ENCODE measurements at regions not wholly inside any gene's neighbourhood (a gene's known extent, or its start where the extent isn't known, plus 50 kb on each side); places are given as distances from the start of the nearest gene placed in this dataset.
A peak's percentile ranks its signal among the peaks of the same experiment; 100 is the strongest.

DNA sequence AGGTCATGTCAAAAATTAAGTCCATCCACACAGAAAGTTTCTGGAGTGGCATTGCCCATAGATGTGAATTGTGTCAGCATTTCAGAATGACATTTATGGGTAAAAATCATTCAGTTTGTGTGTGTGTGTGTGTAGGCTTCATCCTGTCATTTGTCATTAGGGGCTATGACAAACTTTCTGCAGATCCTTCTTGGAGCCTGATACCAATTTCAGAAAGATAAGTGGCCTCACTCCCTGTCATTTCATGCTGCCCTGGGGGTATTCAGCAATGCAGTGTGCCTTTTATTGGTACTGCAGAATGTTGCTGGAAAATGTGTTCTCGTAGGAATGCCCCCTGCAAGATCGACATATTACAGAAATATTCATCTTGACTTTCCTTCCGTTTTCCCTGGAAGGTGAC, 659.7 kb downstream of the NLGN4X start:
- no peak overlapping the region for H3K27ac Mint-ChIP-seq
- CTCF ChIA-PET: no interaction called here
- Histone ChIP-seq H3K4me3 (ENCODE audit: low read length) (no peak overlapping the region), H3K27ac (ENCODE audit: low read depth, low read length) (no peak overlapping the region), H3K27me3 (ENCODE audit: insufficient read depth, low read length, poor library complexity, severe bottlenecking) (no peaks in the 10 kb centered on the region), H3K4me1 (ENCODE audit: insufficient read depth, low read length) (no peaks in the 10 kb centered on the region), H3K9me3 (ENCODE audit: low read length) (no peaks in the 10 kb centered on the region), H3K36me3 (ENCODE audit: insufficient read depth, low read length) (no peaks in the 10 kb centered on the region)
- H3K4me1 Mint-ChIP-seq: no peaks in the 10 kb centered on the region
- no peak overlapping the region for H3K4me3 Mint-ChIP-seq
- no peak for DNase-seq
- peaks cover 0 to 8% (median 2%) of the 10 kb centered on the region in 5 donors for H3K9me3 Mint-ChIP-seq
- no peaks in the 10 kb centered on the region for H3K27me3 Mint-ChIP-seq
- POLR2A ChIA-PET: no interaction called here
- H3K36me3 Mint-ChIP-seq: no peaks in the 10 kb centered on the region

DNA sequence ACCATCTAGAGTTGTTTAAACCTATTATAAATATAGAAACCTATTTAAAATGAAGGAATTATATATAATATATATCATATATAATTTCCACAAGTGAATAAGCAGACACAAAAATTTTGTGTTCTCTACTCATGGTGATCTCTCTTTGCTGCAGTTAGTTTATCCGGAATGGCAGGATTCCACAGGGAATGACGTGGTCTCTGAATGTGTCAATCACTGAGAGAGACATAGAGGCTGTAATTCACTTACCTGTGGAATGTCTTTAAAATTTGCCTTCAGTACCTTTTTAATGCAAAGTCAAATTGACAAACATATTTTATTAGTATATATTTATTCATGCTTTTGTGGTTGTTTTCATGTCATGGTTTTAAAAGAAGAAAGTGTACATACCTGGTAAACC, 669.3 kb downstream of the NLGN4X start:
- Histone ChIP-seq H3K4me3 (ENCODE audit: low read length) (no peak overlapping the region), H3K9me3 (ENCODE audit: low read length) (no peaks in the 10 kb centered on the region), H3K27ac (ENCODE audit: low read depth, low read length) (no peak overlapping the region), H3K36me3 (ENCODE audit: insufficient read depth, low read length) (no peaks in the 10 kb centered on the region), H3K27me3 (ENCODE audit: insufficient read depth, low read length, poor library complexity, severe bottlenecking) (no peaks in the 10 kb centered on the region), H3K4me1 (ENCODE audit: insufficient read depth, low read length) (no peaks in the 10 kb centered on the region)
- no peaks in the 10 kb centered on the region for H3K4me1 Mint-ChIP-seq
- no peaks in the 10 kb centered on the region for H3K36me3 Mint-ChIP-seq
- H3K27ac Mint-ChIP-seq: no peak overlapping the region
- no peaks in the 10 kb centered on the region for H3K27me3 Mint-ChIP-seq
- CTCF ChIA-PET: no interaction called here
- no peak overlapping the region for H3K4me3 Mint-ChIP-seq
- no peak for DNase-seq
- H3K9me3 Mint-ChIP-seq: peaks cover 7 to 21% (median 9%) of the 10 kb centered on the region in 5 donors
- POLR2A ChIA-PET: no interaction called here

DNA sequence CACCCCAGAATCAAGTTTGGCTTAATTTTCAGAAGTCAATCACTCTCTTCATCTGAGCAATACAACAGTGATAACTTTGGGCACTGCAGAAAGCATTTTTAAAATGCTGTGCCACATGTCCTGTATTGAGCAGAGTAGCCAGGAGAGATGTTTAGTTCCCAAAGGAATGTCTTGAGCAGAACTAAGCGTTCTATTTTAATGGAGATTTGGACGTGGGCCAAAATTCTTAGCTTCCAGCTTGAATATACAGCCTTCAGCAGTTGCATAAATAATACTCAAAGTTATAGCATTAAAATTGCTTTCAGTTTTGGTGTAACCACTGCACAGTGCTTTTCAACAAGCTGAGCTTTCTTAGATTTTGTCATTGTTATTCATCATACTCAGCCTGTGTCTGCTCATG, 679.2 kb downstream of the NLGN4X start:
- Mint-ChIP-seq H3K27me3 (no peaks in the 10 kb centered on the region), H3K27ac (no peak overlapping the region), H3K9me3 (peaks cover 0 to 39% (median 12%) of the 10 kb centered on the region in 5 donors), H3K4me3 (no peak overlapping the region), H3K4me1 (no peaks in the 10 kb centered on the region), H3K36me3 (peaks cover 0 to 1% (median 0%) of the 10 kb centered on the region in 3 donors)
- CTCF ChIA-PET: no interaction called here
- POLR2A ChIA-PET: no interaction called here
- Histone ChIP-seq H3K27me3 (ENCODE audit: insufficient read depth, low read length, poor library complexity, severe bottlenecking) (no peaks in the 10 kb centered on the region), H3K27ac (ENCODE audit: low read depth, low read length) (no peak overlapping the region), H3K4me3 (ENCODE audit: low read length) (no peak overlapping the region), H3K9me3 (ENCODE audit: low read length) (no peaks in the 10 kb centered on the region), H3K4me1 (ENCODE audit: insufficient read depth, low read length) (no peaks in the 10 kb centered on the region), H3K36me3 (ENCODE audit: insufficient read depth, low read length) (no peaks in the 10 kb centered on the region)
- DNase-seq: no peak

DNA sequence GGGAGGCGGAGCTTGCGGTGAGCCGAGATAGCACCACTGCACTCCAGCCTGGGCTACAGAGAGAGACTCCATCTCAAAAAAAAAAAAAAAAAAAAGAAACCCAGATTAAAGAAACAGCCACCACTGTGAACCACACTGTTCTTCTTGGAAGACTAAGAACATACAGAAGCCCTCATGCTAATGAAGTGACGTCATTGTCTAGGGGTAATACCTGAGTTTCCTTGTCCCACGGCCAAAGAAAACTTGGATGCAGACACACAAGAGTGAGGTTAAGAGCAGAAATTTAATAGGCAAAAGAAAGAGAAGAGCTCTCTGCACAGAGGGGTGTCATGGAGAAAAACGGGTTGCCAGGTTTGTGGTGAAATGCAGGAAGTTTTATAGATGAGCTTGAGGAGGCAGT, 691.6 kb downstream of the NLGN4X start:
- Histone ChIP-seq H3K27me3 (ENCODE audit: insufficient read depth, low read length, poor library complexity, severe bottlenecking) (no peaks in the 10 kb centered on the region), H3K9me3 (ENCODE audit: low read length) (no peaks in the 10 kb centered on the region), H3K27ac (ENCODE audit: low read depth, low read length) (no peak overlapping the region), H3K4me1 (ENCODE audit: insufficient read depth, low read length) (no peaks in the 10 kb centered on the region), H3K36me3 (ENCODE audit: insufficient read depth, low read length) (no peaks in the 10 kb centered on the region), H3K4me3 (ENCODE audit: low read length) (no peak overlapping the region)
- no peak overlapping the region for H3K27ac Mint-ChIP-seq
- no peaks in the 10 kb centered on the region for H3K36me3 Mint-ChIP-seq
- peak overlapping the region in 1 of 7 donors; percentile 10 for H3K4me3 Mint-ChIP-seq
- H3K4me1 Mint-ChIP-seq: no peaks in the 10 kb centered on the region
- ChIA-PET CTCF (no interaction called here), POLR2A (no interaction called here)
- no peak for DNase-seq
- peaks cover 4 to 13% (median 5%) of the 10 kb centered on the region in 5 donors for H3K9me3 Mint-ChIP-seq
- H3K27me3 Mint-ChIP-seq: no peaks in the 10 kb centered on the region

DNA sequence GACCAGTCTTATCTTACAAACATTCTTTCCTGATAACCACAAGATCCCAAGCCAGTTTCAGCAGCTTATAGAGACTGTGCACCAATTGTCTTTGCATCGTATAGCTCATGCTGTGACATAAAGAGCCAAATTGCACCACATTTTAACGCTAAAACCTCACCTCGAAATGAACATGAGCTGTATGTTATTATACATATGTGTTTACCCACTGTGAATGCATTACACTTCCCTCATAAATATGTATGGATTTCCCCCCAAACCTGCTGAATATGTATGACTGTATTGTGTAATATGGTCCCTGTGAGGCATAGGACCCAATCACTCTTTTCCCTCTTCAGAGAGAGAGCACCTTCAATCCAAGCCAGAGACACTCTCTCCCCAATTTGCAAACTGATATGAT, 692.4 kb downstream of the NLGN4X start:
- H3K4me1 ChIP-seq (ENCODE audit: insufficient read depth, low read length): no peaks in the 10 kb centered on the region
- Mint-ChIP-seq H3K27me3 (no peaks in the 10 kb centered on the region), H3K9me3 (peaks cover 4 to 13% (median 6%) of the 10 kb centered on the region in 5 donors), H3K36me3 (no peaks in the 10 kb centered on the region), H3K4me3 (no peak overlapping the region), H3K27ac (no peak overlapping the region), H3K4me1 (no peaks in the 10 kb centered on the region)
- no peak for DNase-seq
- H3K36me3 ChIP-seq (ENCODE audit: insufficient read depth, low read length): no peaks in the 10 kb centered on the region
- no peaks in the 10 kb centered on the region for H3K9me3 ChIP-seq (ENCODE audit: low read length)
- ChIA-PET CTCF (no interaction called here), POLR2A (no interaction called here)
- no peak overlapping the region for H3K4me3 ChIP-seq (ENCODE audit: low read length)
- no peak overlapping the region for H3K27ac ChIP-seq (ENCODE audit: low read depth, low read length)
- H3K27me3 ChIP-seq (ENCODE audit: insufficient read depth, low read length, poor library complexity, severe bottlenecking): no peaks in the 10 kb centered on the region

DNA sequence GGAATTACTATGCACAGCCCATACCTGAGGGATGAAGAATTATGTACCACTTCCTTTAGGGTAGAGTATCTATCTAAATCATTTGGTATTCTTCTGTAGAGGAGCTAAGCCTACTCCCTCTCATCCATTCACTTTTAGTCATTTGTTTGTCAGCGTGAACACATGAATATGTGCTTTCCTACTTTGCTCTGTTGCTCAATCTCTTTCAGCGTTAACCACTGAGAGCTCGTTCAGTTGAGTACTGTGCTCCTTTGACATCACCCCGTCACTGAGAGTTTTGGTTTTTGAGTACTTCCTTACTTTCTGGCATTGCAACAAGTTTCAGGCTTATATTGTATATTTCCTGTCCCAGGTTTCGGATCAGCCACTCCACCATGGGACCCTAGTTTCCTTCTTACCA, 700.6 kb downstream of the NLGN4X start:
- no peak for DNase-seq
- Mint-ChIP-seq H3K36me3 (no peaks in the 10 kb centered on the region), H3K27ac (no peak overlapping the region), H3K4me3 (no peak overlapping the region), H3K9me3 (peaks cover 7 to 16% (median 9%) of the 10 kb centered on the region in 5 donors), H3K27me3 (no peaks in the 10 kb centered on the region), H3K4me1 (no peaks in the 10 kb centered on the region)
- Histone ChIP-seq H3K27ac (ENCODE audit: low read depth, low read length) (no peak overlapping the region), H3K36me3 (ENCODE audit: insufficient read depth, low read length) (no peaks in the 10 kb centered on the region), H3K4me3 (ENCODE audit: low read length) (no peak overlapping the region), H3K4me1 (ENCODE audit: insufficient read depth, low read length) (no peaks in the 10 kb centered on the region), H3K27me3 (ENCODE audit: insufficient read depth, low read length, poor library complexity, severe bottlenecking) (no peaks in the 10 kb centered on the region), H3K9me3 (ENCODE audit: low read length) (no peaks in the 10 kb centered on the region)
- CTCF ChIA-PET: no interaction called here
- POLR2A ChIA-PET: no interaction called here

DNA sequence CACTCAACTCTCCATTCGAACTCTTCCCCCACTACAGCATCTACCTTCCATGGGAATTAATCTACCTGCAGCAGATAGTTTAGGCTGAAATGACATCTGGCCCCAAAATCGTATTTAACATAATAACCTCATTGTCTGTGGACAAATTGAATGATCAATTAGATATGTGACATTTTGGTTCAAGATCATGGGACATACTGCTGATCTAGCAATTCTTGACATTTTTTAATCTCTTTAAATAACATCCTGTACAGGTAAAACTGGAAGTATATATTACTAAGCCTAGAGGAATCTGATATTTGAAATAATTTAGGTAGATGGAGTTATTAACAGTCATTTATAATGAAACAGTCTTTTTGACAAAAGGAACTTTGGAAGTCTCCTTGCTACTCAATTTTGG, 702.5 kb downstream of the NLGN4X start:
- no peak overlapping the region for H3K27ac Mint-ChIP-seq
- CTCF ChIA-PET: no interaction called here

DNA sequence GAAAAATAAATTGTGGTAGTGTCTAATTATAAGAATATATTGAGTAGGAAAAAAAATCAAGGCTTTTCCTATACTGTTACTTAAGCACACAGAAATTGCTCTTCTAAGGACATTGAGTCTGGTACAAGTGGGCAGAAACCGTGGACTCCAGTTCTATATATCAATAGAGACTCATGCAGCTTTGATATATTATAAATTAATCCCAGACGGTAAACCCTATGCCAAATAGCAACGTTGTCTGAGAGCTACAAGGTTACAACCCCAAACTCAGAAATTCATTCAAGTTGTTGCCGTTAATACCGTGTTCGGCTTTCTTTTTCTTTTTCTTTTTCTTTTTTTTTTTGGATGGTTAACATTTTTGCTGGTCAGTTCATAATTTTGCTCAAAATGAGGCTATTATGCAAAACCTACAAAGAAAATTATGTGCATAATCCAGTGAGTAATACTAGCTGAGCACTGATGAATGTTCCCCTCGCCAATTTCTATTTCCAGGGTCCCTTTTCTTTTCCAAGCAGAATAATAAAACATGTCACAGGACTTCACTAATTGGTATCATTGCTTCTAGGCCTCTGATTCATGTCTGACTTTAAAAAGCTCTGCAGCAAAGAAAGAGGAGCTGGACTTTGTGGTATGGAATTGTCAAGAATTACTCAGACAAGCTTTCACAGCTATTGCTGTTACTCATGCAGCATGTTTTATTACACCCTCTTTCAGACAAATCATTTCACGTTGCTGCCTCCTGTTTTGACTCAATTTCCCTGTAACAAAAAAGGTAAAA, 737.7 kb downstream of the NLGN4X start:
- H3K9me3 Mint-ChIP-seq: peaks cover 0 to 7% (median 5%) of the 10 kb centered on the region in 5 donors
- no peaks in the 10 kb centered on the region for H3K27me3 Mint-ChIP-seq
- no peaks in the 10 kb centered on the region for H3K36me3 Mint-ChIP-seq
- no peaks in the 10 kb centered on the region for H3K9me3 ChIP-seq (ENCODE audit: low read length)
- H3K4me3 ChIP-seq (ENCODE audit: low read length): no peak overlapping the region
- no peaks in the 10 kb centered on the region for H3K4me1 ChIP-seq (ENCODE audit: insufficient read depth, low read length)
- H3K4me3 Mint-ChIP-seq: no peak overlapping the region
- no peak overlapping the region for H3K27ac ChIP-seq (ENCODE audit: low read depth, low read length)
- no peaks in the 10 kb centered on the region for H3K36me3 ChIP-seq (ENCODE audit: insufficient read depth, low read length)
- no peak overlapping the region for H3K27ac Mint-ChIP-seq
- DNase-seq: no peak
- CTCF ChIA-PET: no interaction called here
- no peaks in the 10 kb centered on the region for H3K27me3 ChIP-seq (ENCODE audit: insufficient read depth, low read length, poor library complexity, severe bottlenecking)
- POLR2A ChIA-PET: no interaction called here
- no peaks in the 10 kb centered on the region for H3K4me1 Mint-ChIP-seq

More for the DNA sequence above, 702.5 kb downstream of the NLGN4X start:
- DNase-seq: no peak
- no peaks in the 10 kb centered on the region for H3K27me3 Mint-ChIP-seq
- H3K27ac ChIP-seq (ENCODE audit: low read depth, low read length): no peak overlapping the region
- POLR2A ChIA-PET: no interaction called here
- no peaks in the 10 kb centered on the region for H3K36me3 Mint-ChIP-seq
- H3K27me3 ChIP-seq (ENCODE audit: insufficient read depth, low read length, poor library complexity, severe bottlenecking): no peaks in the 10 kb centered on the region
- no peaks in the 10 kb centered on the region for H3K4me1 Mint-ChIP-seq
- no peaks in the 10 kb centered on the region for H3K36me3 ChIP-seq (ENCODE audit: insufficient read depth, low read length)
- no peak overlapping the region for H3K4me3 Mint-ChIP-seq
- peaks cover 9 to 22% (median 9%) of the 10 kb centered on the region in 5 donors for H3K9me3 Mint-ChIP-seq
- H3K4me3 ChIP-seq (ENCODE audit: low read length): no peak overlapping the region
- no peaks in the 10 kb centered on the region for H3K9me3 ChIP-seq (ENCODE audit: low read length)
- no peaks in the 10 kb centered on the region for H3K4me1 ChIP-seq (ENCODE audit: insufficient read depth, low read length)

Measured in CD8-positive, alpha-beta memory T cell (primary cell).